ENCODE measurements at regions not wholly inside any gene's neighbourhood (a gene's known extent, or its start where the extent isn't known, plus 50 kb on each side); places are given as distances from the start of the nearest gene placed in this dataset.

DNA sequence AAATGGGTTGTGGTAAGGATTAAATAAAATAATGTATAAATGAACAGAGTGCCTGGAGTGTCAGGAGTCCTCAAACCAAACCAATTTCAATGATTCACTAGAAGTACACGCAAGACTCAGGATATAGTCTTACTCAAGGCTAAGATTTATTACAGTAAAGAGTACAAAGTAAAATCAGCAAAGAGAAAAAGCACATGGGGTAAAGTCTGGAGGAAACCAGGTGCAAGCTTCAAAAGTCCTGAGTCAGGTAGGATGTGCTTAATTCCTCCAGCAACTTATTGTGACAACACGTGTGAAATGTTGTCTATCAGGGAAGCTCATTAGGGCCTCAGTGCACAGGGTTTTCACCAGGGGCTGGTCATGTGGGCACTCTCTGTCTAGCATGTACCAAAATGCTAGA lies 105.8 kb upstream of the NAP1L1 start:
- H3K4me3 ChIP-seq (ENCODE audit: control insufficient read depth, low read depth, low read length), result no peak overlapping the region
- DNase-seq (ENCODE audit: low read depth), result no peak
- TF ChIP-seq, protein P1, sequence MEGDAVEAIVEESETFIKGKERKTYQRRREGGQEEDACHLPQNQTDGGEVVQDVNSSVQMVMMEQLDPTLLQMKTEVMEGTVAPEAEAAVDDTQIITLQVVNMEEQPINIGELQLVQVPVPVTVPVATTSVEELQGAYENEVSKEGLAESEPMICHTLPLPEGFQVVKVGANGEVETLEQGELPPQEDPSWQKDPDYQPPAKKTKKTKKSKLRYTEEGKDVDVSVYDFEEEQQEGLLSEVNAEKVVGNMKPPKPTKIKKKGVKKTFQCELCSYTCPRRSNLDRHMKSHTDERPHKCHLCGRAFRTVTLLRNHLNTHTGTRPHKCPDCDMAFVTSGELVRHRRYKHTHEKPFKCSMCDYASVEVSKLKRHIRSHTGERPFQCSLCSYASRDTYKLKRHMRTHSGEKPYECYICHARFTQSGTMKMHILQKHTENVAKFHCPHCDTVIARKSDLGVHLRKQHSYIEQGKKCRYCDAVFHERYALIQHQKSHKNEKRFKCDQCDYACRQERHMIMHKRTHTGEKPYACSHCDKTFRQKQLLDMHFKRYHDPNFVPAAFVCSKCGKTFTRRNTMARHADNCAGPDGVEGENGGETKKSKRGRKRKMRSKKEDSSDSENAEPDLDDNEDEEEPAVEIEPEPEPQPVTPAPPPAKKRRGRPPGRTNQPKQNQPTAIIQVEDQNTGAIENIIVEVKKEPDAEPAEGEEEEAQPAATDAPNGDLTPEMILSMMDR (IDR thresholded peaks at IDR 0.05; ENCODE audit: control insufficient read depth, insufficient read depth, low read depth, low read length, missing control alignments), result no peak

DNA sequence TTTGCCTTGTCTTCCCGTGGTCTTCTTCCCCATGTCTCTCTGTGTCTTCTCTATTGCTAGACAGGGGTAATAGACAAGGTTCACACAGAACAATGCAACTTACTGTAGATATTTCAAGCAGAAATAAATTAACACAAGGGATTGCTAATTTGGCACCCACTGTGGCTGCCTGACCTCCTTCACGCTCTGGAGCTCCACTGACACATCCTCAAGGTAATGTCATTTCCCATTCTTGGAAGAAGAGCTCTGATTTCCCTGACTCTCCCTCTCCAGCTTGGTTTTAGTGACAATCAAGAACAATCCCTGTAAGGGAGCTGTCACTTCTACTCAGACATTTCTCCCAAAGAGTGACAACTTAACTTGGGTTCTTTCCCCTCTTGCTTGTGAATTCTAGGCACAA lies 105.4 kb upstream of the NAP1L1 start:
- TF ChIP-seq, protein P1 (IDR thresholded peaks at IDR 0.05; ENCODE audit: control insufficient read depth, insufficient read depth, low read depth, low read length, missing control alignments), result no peak
- H3K4me3 ChIP-seq (ENCODE audit: control insufficient read depth, low read depth, low read length), result no peak overlapping the region
- no peak for DNase-seq (ENCODE audit: low read depth)

DNA sequence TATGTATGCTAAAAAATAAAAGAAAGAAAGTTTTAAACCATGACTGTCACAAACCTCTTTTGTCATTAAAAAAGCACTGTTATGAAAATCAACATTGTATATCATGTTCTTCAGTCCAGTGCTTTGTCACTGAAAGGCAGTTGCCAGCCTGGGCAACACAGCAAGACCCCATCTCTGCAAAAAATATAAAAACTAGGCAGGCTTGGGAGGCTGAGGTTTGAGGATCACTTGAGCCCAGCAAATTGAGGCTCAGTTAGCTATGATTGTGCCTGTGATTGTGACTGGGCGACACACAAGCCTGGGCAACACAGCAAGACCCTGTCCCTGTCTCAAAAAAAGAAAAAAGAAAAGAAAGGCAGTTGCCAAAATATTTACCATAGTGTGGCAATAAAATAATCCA lies 102.7 kb upstream of the NAP1L1 start:
- TF ChIP-seq, protein P1 (IDR thresholded peaks at IDR 0.05; ENCODE audit: control insufficient read depth, insufficient read depth, low read depth, low read length, missing control alignments), result no peak
- no peak overlapping the region for H3K4me3 ChIP-seq (ENCODE audit: control insufficient read depth, low read depth, low read length)
- DNase-seq (ENCODE audit: low read depth), result no peak

DNA sequence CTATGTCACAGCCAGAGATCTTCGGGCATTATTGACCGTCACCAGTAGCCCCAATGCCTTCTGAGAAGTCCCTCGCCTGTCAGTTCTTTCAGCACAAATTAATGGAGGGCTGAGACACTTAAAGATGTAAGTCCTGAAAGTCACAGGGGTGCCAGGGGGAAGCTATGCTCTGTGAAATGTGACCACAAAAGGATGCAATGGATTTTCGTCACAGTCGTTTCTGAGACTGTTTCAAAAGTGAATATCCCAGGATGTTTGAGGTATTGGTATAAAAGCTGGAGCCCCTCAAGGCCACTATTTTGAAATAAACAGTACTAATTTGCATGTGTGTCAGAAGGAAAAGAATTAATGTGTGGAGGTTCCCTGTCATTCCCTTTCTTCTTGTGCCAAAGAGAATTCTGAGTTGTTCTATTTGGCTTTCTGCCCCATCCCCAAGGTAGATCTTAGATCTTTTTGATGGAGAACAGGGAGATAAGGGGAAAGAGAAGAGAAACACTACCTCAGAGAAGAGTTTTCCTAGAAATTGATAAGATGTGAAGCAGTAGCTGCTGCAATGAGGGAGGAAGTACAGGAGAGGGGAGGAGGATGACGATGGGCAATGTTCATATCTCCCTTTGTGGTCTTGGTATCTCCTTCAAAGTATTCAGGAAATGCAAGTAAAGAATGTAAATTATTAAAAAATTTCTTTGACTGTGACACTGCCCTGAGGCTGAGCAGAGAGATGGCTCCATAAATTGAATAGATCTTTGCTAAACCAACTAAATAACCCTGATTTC lies 101.8 kb upstream of the NAP1L1 start:
- TF ChIP-seq, protein P1 (IDR thresholded peaks at IDR 0.05; ENCODE audit: control insufficient read depth, insufficient read depth, low read depth, low read length, missing control alignments), result no peak
- peak; percentile 17 for DNase-seq (ENCODE audit: low read depth)
- no peak overlapping the region for H3K4me3 ChIP-seq (ENCODE audit: control insufficient read depth, low read depth, low read length)

DNA sequence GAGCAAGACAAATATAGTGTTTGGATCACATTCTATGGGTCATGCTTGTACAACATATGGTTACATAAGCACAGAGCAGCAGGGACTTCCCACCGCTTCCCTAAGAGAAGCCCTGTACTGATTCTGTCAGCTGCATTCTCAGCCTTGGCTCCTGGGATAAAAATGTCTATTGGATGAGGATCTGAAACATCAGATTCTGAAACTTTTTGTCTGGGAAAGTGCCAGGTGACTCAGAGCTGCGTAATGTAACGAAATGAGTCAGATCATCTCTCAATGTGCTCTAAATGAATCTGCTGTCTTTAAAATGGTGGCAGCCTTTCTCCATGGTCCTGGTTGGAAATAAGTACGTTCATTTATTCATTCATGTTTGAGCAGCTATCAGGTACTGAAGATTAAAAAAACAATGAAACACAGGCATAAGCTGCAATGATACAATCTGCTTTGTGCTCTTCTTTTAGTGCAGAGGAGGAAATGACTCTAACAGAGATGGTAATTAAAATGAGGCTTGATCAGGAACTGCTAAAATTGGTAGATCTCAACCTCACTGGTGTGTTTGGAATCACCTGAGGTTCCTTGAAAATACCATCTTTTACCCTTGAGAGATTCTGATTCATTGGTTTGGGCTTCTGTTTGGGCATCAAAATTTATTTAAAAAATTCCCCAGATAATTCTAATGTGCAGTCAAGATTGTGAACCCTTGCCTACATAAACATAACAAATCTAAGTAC lies 99.1 kb upstream of the NAP1L1 start:
- peak; percentile 86 for DNase-seq (ENCODE audit: low read depth)
- H3K4me3 ChIP-seq (ENCODE audit: control insufficient read depth, low read depth, low read length), result no peak overlapping the region
- TF ChIP-seq, protein P1 (IDR thresholded peaks at IDR 0.05; ENCODE audit: control insufficient read depth, insufficient read depth, low read depth, low read length, missing control alignments), result no peak

DNA sequence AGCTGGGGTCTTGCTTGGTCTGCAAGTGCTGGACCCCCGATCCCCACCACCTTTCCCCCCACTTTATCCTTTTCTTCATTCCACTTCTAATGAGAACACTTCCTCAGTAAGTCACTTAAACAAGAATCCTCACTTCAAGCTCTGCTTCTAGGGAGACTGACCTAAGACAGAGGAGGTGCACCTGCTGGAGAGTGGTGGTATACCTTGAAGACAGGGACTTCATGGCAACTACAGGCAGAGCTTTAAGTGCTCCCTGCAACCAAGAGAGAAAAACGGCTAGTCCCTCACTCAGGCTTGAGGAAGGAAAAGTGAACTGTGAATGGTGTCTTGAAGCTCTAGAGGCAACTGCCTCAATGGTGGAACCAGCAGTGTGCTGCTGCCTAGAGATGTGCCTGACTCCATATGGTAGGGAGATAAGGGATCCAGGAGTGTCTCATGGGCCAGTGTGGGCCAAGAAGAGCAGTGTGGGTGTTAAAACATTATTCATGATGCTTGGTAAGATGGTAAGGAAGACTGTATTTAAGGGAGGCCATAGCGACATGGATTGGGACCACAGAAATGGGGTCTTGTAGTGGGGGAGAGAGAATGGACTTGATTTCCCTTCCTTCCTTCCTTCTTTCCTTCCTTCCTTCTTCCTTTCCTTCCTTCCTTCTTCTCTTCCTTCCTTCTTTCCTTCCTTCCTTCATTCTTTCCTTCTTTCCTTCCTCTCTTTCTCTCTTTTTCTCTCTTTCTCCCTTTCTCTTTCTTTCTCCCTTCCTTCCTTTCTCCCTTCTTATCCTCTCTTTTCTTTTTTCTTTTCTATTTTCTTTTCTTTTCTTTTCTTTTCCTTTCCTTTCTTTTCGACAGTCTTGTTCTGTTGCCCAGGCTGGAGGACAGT lies 96.2 kb upstream of the NAP1L1 start:
- TF ChIP-seq, protein P1 (IDR thresholded peaks at IDR 0.05; ENCODE audit: control insufficient read depth, insufficient read depth, low read depth, low read length, missing control alignments), result no peak
- no peak overlapping the region for H3K4me3 ChIP-seq (ENCODE audit: control insufficient read depth, low read depth, low read length)
- no peak for DNase-seq (ENCODE audit: low read depth)

All from AG09309 (cell line).